ENCODE measurements at regions not wholly inside any gene's neighbourhood (a gene's known extent, or its start where the extent isn't known, plus 50 kb on each side); places are given as distances from the start of the nearest gene placed in this dataset.

DNA sequence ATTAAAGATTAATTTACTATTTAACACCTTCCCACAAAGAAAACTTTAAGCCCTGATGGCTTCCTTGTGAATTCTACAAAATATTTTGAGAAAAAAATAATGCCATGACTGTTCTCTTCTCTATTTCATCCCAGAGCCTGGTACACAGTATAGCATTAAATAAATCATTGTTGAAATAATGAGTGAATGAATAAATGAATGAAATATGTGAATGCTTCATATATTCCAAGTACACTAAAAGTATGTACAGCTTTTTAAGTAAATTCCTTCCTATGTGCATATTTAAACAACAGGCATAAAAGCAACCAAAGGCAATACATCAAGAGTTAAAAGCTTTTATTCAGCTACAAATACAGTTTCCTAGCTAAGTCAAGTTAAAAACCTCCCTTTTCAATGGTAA is 144.9 kb upstream of the CCDC196 start:
- no peaks in the 10 kb centered on the region for H3K27me3 Mint-ChIP-seq
- no peaks in the 10 kb centered on the region for H3K9me3 Mint-ChIP-seq
- no peak overlapping the region for H3K27ac Mint-ChIP-seq
- no peak for DNase-seq
- no peaks in the 10 kb centered on the region for H3K4me1 Mint-ChIP-seq (ENCODE audit: low read depth)
- H3K4me3 Mint-ChIP-seq, result no peak overlapping the region
- intact Hi-C loops (cut with micrococcal nuclease), result no loop called here
- ChIA-PET POLR2A (no interaction called here), CTCF (no interaction called here)
- no peaks in the 10 kb centered on the region for H3K36me3 Mint-ChIP-seq

- intact Hi-C loops (cut with micrococcal nuclease), result no loop called here
- peaks cover 4% of the 10 kb centered on the region for H3K36me3 Mint-ChIP-seq
- H3K4me3 Mint-ChIP-seq, result no peak overlapping the region
- peaks cover 20% of the 10 kb centered on the region for H3K9me3 Mint-ChIP-seq
- POLR2A ChIA-PET, result no interaction called here
- no peaks in the 10 kb centered on the region for H3K4me1 Mint-ChIP-seq (ENCODE audit: low read depth)
- H3K27me3 Mint-ChIP-seq, result no peaks in the 10 kb centered on the region
- CTCF ChIA-PET, result no interaction called here
- H3K27ac Mint-ChIP-seq, result no peak overlapping the region
- DNase-seq, result no peak
Measured at GRCh38 chr14:66345986-66346385, 140.2 kb upstream of the CCDC196 start.

- Mint-ChIP-seq H3K4me3 (no peak overlapping the region), H3K27ac (no peak overlapping the region), H3K4me1 (ENCODE audit: low read depth) (no peaks in the 10 kb centered on the region), H3K36me3 (peaks cover 4% of the 10 kb centered on the region), H3K9me3 (peaks cover 22% of the 10 kb centered on the region), H3K27me3 (no peaks in the 10 kb centered on the region)
- no peak for DNase-seq
- POLR2A ChIA-PET, result no interaction called here
- CTCF ChIA-PET, result interaction anchor here (2.9 kb wide), 1 partner anchor 8 kb away, joined by 16 read pairs; no protein-coding TSS in a partner anchor
- intact Hi-C loops (cut with micrococcal nuclease), result loop anchor here (10.0 kb wide), 1 partner anchor 933 kb away; no protein-coding TSS in a partner anchor
Measured at GRCh38 chr14:66351310-66351709, 134.9 kb upstream of the CCDC196 start.

GRCh38 chr14:66359500-66359899 is 126.7 kb upstream of the CCDC196 start:
- POLR2A ChIA-PET, result no interaction called here
- no peak overlapping the region for H3K4me3 Mint-ChIP-seq

DNA sequence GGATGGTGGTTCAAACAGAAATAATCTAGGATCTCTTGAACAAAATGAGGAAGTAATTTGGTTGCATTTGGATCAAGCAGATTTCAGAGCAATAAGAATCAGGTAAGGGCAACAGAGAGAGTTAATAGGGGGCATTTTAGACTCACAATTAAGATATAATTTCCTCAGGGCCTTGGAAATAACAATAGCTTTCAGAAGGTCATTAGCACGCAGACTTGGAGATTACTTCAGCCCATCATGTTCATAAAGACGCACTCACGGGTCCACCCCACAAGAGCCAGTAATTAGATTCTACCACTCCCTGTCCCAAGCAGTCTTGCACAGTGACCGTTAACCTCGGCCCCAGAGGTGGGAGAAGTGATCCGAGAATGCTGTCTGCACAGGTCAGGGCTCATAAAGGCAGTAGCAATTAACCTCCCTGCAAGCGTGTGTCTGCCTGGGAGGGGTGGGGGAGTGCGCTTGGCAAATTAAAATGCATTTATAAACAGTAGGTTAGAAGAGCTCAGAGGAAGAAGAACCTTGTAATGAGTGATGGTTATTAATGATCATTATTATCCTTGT is 125.7 kb upstream of the CCDC196 start:
- no peaks in the 10 kb centered on the region for H3K9me3 Mint-ChIP-seq
- no peaks in the 10 kb centered on the region for H3K4me1 Mint-ChIP-seq (ENCODE audit: low read depth)
- CTCF ChIA-PET, result interaction anchor here (0.6 to 4.9 kb wide), 21 partner anchors 7 to 1211 kb away, joined by 3 to 49 read pairs (median 5); no protein-coding TSS in a partner anchor
- POLR2A ChIA-PET, result no interaction called here
- no peak for DNase-seq
- H3K27me3 Mint-ChIP-seq, result no peaks in the 10 kb centered on the region
- no peak overlapping the region for H3K4me3 Mint-ChIP-seq
- H3K36me3 Mint-ChIP-seq, result no peaks in the 10 kb centered on the region
- intact Hi-C loops (cut with micrococcal nuclease), result no loop called here
- H3K27ac Mint-ChIP-seq, result no peak overlapping the region

More at GRCh38 chr14:66359500-66359899, 126.7 kb upstream of the CCDC196 start:
- Mint-ChIP-seq H3K36me3 (no peaks in the 10 kb centered on the region), H3K27me3 (no peaks in the 10 kb centered on the region), H3K4me1 (ENCODE audit: low read depth) (no peaks in the 10 kb centered on the region), H3K27ac (no peak overlapping the region), H3K9me3 (no peaks in the 10 kb centered on the region)
- DNase-seq, result no peak
- intact Hi-C loops (cut with micrococcal nuclease), result loop anchor here (1.0 to 10.0 kb wide), 4 partner anchors 35 to 925 kb away; no protein-coding TSS in a partner anchor
- CTCF ChIA-PET, result interaction anchor here (0.6 to 4.9 kb wide), 40 partner anchors 8 to 1344 kb away, joined by 3 to 49 read pairs (median 3); partner anchors contain the start of gene PLEKHH1

GRCh38 chr14:66361013-66361412 is 125.2 kb upstream of the CCDC196 start:
- intact Hi-C loops (cut with micrococcal nuclease), result no loop called here
- Mint-ChIP-seq H3K27ac (no peak overlapping the region), H3K27me3 (no peaks in the 10 kb centered on the region), H3K4me3 (no peak overlapping the region), H3K9me3 (no peaks in the 10 kb centered on the region), H3K36me3 (no peaks in the 10 kb centered on the region), H3K4me1 (ENCODE audit: low read depth) (no peaks in the 10 kb centered on the region)
- POLR2A ChIA-PET, result no interaction called here
- CTCF ChIA-PET, result interaction anchor here (1.0 to 4.9 kb wide), 7 partner anchors 8 to 1210 kb away, joined by 3 to 49 read pairs (median 10); no protein-coding TSS in a partner anchor
- no peak for DNase-seq

GRCh38 chr14:66365388-66365787 is 120.8 kb upstream of the CCDC196 start:
- H3K27ac Mint-ChIP-seq, result no peak overlapping the region
- no peaks in the 10 kb centered on the region for H3K27me3 Mint-ChIP-seq
- H3K36me3 Mint-ChIP-seq, result no peaks in the 10 kb centered on the region
- no peak for DNase-seq
- intact Hi-C loops (cut with micrococcal nuclease), result no loop called here
- H3K4me3 Mint-ChIP-seq, result no peak overlapping the region
- CTCF ChIA-PET, result no interaction called here
- POLR2A ChIA-PET, result no interaction called here
- H3K4me1 Mint-ChIP-seq (ENCODE audit: low read depth), result no peaks in the 10 kb centered on the region
- no peaks in the 10 kb centered on the region for H3K9me3 Mint-ChIP-seq

- intact Hi-C loops (cut with micrococcal nuclease), result no loop called here
- CTCF ChIA-PET, result interaction anchor here (0.9 to 2.5 kb wide), 2 partner anchors 8 to 10 kb away, joined by 5 to 14 read pairs; no protein-coding TSS in a partner anchor
- POLR2A ChIA-PET, result interaction anchor here (0.6 kb wide), 1 partner anchor 19 kb away, joined by 4 read pairs; no protein-coding TSS in a partner anchor
Measured at GRCh38 chr14:66369157-66369697, 116.9 kb upstream of the CCDC196 start.

DNA sequence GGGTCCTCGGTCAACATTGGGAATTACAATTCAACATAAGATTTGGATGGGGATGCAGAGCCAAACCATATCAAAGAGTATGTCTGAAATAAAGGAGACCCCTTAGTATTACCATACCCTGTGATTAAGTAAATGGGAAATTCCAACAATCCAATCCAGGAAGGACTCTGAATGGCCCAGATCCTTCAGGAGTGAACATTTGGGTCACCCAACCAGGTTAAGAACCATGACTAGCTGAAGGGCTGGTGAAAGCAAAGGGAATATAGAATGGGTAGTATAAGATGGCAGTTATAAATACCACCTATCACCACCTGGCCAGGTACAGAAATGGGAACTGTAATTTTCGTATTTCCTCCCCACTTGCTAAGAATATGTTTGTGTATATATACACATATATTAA is 114.4 kb upstream of the CCDC196 start:
- Mint-ChIP-seq H3K4me3 (no peak overlapping the region), H3K27me3 (no peaks in the 10 kb centered on the region), H3K27ac (no peak overlapping the region), H3K9me3 (no peaks in the 10 kb centered on the region), H3K36me3 (no peaks in the 10 kb centered on the region), H3K4me1 (ENCODE audit: low read depth) (no peaks in the 10 kb centered on the region)
- no peak for DNase-seq
- ChIA-PET POLR2A (no interaction called here), CTCF (interaction anchor here (1.6 kb wide), 1 partner anchor 12 kb away, joined by 5 read pairs; no protein-coding TSS in a partner anchor)
- intact Hi-C loops (cut with micrococcal nuclease), result no loop called here

More at GRCh38 chr14:66369157-66369697, 116.9 kb upstream of the CCDC196 start:
- Mint-ChIP-seq H3K27me3 (no peaks in the 10 kb centered on the region), H3K4me3 (no peak overlapping the region), H3K9me3 (no peaks in the 10 kb centered on the region), H3K36me3 (no peaks in the 10 kb centered on the region), H3K27ac (no peak overlapping the region), H3K4me1 (ENCODE audit: low read depth) (no peaks in the 10 kb centered on the region)
- no peak for DNase-seq

- Mint-ChIP-seq H3K36me3 (no peaks in the 10 kb centered on the region), H3K9me3 (no peaks in the 10 kb centered on the region), H3K27ac (no peak overlapping the region), H3K4me1 (ENCODE audit: low read depth) (no peaks in the 10 kb centered on the region), H3K4me3 (no peak overlapping the region), H3K27me3 (no peaks in the 10 kb centered on the region)
- no peak for DNase-seq
- intact Hi-C loops (cut with micrococcal nuclease), result no loop called here
- ChIA-PET CTCF (no interaction called here), POLR2A (no interaction called here)
Measured at GRCh38 chr14:66375046-66375964, 110.9 kb upstream of the CCDC196 start.

- H3K27ac Mint-ChIP-seq, result no peak overlapping the region
- POLR2A ChIA-PET, result no interaction called here
- no peaks in the 10 kb centered on the region for H3K36me3 Mint-ChIP-seq
- no peaks in the 10 kb centered on the region for H3K27me3 Mint-ChIP-seq
- H3K9me3 Mint-ChIP-seq, result no peaks in the 10 kb centered on the region
- CTCF ChIA-PET, result no interaction called here
- intact Hi-C loops (cut with micrococcal nuclease), result no loop called here
- no peak for DNase-seq
- H3K4me3 Mint-ChIP-seq, result no peak overlapping the region
- H3K4me1 Mint-ChIP-seq (ENCODE audit: low read depth), result no peaks in the 10 kb centered on the region
Measured at GRCh38 chr14:66377574-66377973, 108.6 kb upstream of the CCDC196 start.

GRCh38 chr14:66378712-66379505 is 107.3 kb upstream of the CCDC196 start:
- Mint-ChIP-seq H3K36me3 (no peaks in the 10 kb centered on the region), H3K27ac (no peak overlapping the region), H3K9me3 (no peaks in the 10 kb centered on the region), H3K4me1 (ENCODE audit: low read depth) (no peaks in the 10 kb centered on the region), H3K27me3 (no peaks in the 10 kb centered on the region), H3K4me3 (no peak overlapping the region)
- DNase-seq, result no peak
- CTCF ChIA-PET, result no interaction called here
- POLR2A ChIA-PET, result no interaction called here
- intact Hi-C loops (cut with micrococcal nuclease), result no loop called here
